ENCODE measurements at regions not wholly inside any gene's neighbourhood (a gene's known extent, or its start where the extent isn't known, plus 50 kb on each side); places are given as distances from the start of the nearest gene placed in this dataset.

GRCh38 chr6:141704151-141704550 is 428.6 kb upstream of the GJE1 start:
- TF ChIP-seq CTCF (IDR thresholded peaks at IDR 0.05) (no peak), POLR2A (IDR thresholded peaks at IDR 0.05) (no peak)
